Upper lobe of left lung (tissue), 4 donors: ENCODE measurements at regions not wholly inside any gene's neighbourhood (a gene's known extent, or its start where the extent isn't known, plus 50 kb on each side); places are given as distances from the start of the nearest gene placed in this dataset.

Source experiments
- CTCF ChIP-seq, 6 experiments: fragments of 450-650 bp in 4 of 6; fragments of 200-600 bp in 2 of 6; sonication (generic) in 2 of 6; IDR thresholded peaks; one replicate each; pipeline ENCODE4 v1.5.1; 2016 to 2019; ENCODE audit warnings: antibody characterized with exemption in 6 of 6
- POLR2A ChIP-seq, 4 donors: fragments of 450-650 bp; IDR thresholded peaks; one replicate each; pipeline ENCODE4 v1.5.1; 2016 to 2017; ENCODE audit warnings: antibody characterized with exemption in 4 of 4, mild to moderate bottlenecking in 2 of 4
- POLR2AphosphoS5 ChIP-seq, 2 donors: sonication (generic); formaldehyde crosslinking; IDR thresholded peaks; one replicate each; pipeline ENCODE4 v1.5.1; 2017; ENCODE audit warnings: antibody characterized with exemption in 2 of 2

GRCh38 chr2:37541516-37541915 is 129.9 kb downstream of the CDC42EP3 start:
- TF ChIP-seq POLR2AphosphoS5 (IDR thresholded peaks at IDR 0.05), result no peak
- TF ChIP-seq CTCF (IDR thresholded peaks at IDR 0.05), result no peak
- no peak for TF ChIP-seq POLR2A (IDR thresholded peaks at IDR 0.05)
